Keratinocyte (primary cell): ENCODE measurements at regions not wholly inside any gene's neighbourhood (a gene's known extent, or its start where the extent isn't known, plus 50 kb on each side); places are given as distances from the start of the nearest gene placed in this dataset.

Experiments used
- DNase-seq: peaks from one replicate; pipeline ENCODE4 v3.0.0-alpha.2; 2011; ENCODE audit warnings: low read depth, missing footprints, low spot score
- FAIRE-seq: peaks from 2 replicates; lab custom pipeline; 2011; peaks lifted over from hg19 to GRCh38; lab: Jason Lieb, UNC
- H2AFZ ChIP-seq: 2 replicates; pipeline ENCODE4 v1.6.0; 2012; ENCODE audit warnings: low read length, control low read depth, inconsistent platforms; ENCODE audit not compliant: control insufficient read depth
- H3K27ac ChIP-seq: 2 replicates; pipeline ENCODE4 v1.5.1; 2011; ENCODE audit warnings: low read length; ENCODE audit not compliant: control insufficient read depth, insufficient read depth
- H3K27me3 ChIP-seq: 3 replicates; pipeline ENCODE4 v1.6.0; 2011; ENCODE audit warnings: low read length; ENCODE audit not compliant: control insufficient read depth, insufficient read depth; ENCODE audit errors: extremely low read depth
- H3K36me3 ChIP-seq, 2 experiments: 2 replicates in 1 of 2; 3 replicates in 1 of 2; pipeline ENCODE4 v1.5.1; 2011; ENCODE audit warnings: low read length in 2 of 2, mild to moderate bottlenecking in 1 of 2; ENCODE audit not compliant: control insufficient read depth in 2 of 2, insufficient read depth in 2 of 2; ENCODE audit errors: extremely low read depth in 1 of 2
- H3K4me1 ChIP-seq: 3 replicates; pipeline ENCODE4 v1.5.1; 2011; ENCODE audit warnings: low read length; ENCODE audit not compliant: control insufficient read depth, insufficient read depth; ENCODE audit errors: extremely low read depth
- H3K4me2 ChIP-seq: 3 replicates; pipeline ENCODE4 v1.6.0; 2011; ENCODE audit warnings: low read depth, low read length; ENCODE audit not compliant: control insufficient read depth, insufficient read depth; ENCODE audit errors: extremely low read depth
- H3K4me3 ChIP-seq, 3 experiments: fragments of 200-600 bp in 1 of 3; sonication (generic) in 1 of 3; 2 replicates in 2 of 3; 3 replicates in 1 of 3; pipeline ENCODE4 v1.5.1; 2011 to 2016; ENCODE audit warnings: low read length in 3 of 3, mild to moderate bottlenecking in 3 of 3, control low read depth in 2 of 3, inconsistent platforms in 1 of 3, low read depth in 1 of 3, mixed read lengths in 1 of 3, mixed run types in 1 of 3, moderate library complexity in 1 of 3; ENCODE audit not compliant: control insufficient read depth in 2 of 3, insufficient read depth in 2 of 3; ENCODE audit errors: extremely low read depth in 1 of 3
- H3K79me2 ChIP-seq: 2 replicates; pipeline ENCODE4 v1.6.0; 2012; ENCODE audit warnings: low read length; ENCODE audit not compliant: control insufficient read depth, insufficient read depth
- H3K9ac ChIP-seq: 3 replicates; pipeline ENCODE4 v1.6.0; 2011; ENCODE audit warnings: low read length; ENCODE audit not compliant: control insufficient read depth, insufficient read depth; ENCODE audit errors: extremely low read depth
- H3K9me1 ChIP-seq: 3 replicates; pipeline ENCODE4 v1.6.0; 2011; ENCODE audit warnings: low read length; ENCODE audit not compliant: control insufficient read depth, insufficient read depth; ENCODE audit errors: extremely low read depth
- H3K9me3 ChIP-seq: 2 replicates; pipeline ENCODE4 v1.5.1; 2012; ENCODE audit warnings: low read depth, low read length; ENCODE audit not compliant: control insufficient read depth
- H4K20me1 ChIP-seq: 3 replicates; pipeline ENCODE4 v1.6.0; 2011; ENCODE audit warnings: low read length; ENCODE audit not compliant: control insufficient read depth, insufficient read depth; ENCODE audit errors: extremely low read depth
- EZH2 ChIP-seq: IDR thresholded peaks from one replicate; pipeline ENCODE4 v1.6.1; 2012; ENCODE audit warnings: inconsistent platforms, mild to moderate bottlenecking, low read length, moderate library complexity
- dilution Hi-C: fragments of 300-500 bp; cut with MboI; formaldehyde crosslinking; loops from one replicate; pipeline ENCODE4 v1.7.0; 2020; ENCODE audit warnings: low sequenced_read_pairs; ENCODE audit not compliant: extremely low pct_ligation_motif_present
- TF ChIP-seq, protein P1 (sequence below), 3 experiments: IDR thresholded peaks in 1 of 3; conservative IDR thresholded peaks in 1 of 3; optimal IDR thresholded peaks in 1 of 3; 2 replicates in 2 of 3; 3 replicates in 1 of 3; pipeline versions ENCODE3 to v1.5.1; 2011; ENCODE audit warnings: low read length in 3 of 3, mild to moderate bottlenecking in 3 of 3, moderate library complexity in 2 of 3, control low read depth in 1 of 3, inconsistent platforms in 1 of 3; ENCODE audit not compliant: insufficient read depth in 2 of 3; ENCODE audit errors: extremely low read depth in 1 of 3

DNA sequence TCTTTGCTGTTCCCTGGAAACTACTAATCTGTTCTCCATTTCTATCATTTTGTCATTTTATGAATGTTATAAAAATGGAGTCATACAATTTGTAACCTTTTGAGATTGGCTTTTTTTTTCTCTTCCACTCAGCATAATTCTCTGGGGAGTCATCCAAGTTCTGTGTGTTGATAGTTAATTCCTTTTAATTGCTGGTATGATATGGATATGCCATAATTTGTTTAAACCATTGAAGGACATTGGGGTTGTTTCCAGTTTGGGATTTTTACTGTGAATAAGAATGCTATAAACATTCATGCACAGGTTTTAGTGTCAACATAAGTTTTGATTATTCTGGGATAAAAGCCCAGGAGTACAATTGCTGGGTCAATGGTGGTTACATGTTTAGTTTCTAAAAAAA is 279.4 kb downstream of the WNT5A start:
- DNase-seq, result no peak
- H3K27ac ChIP-seq, result no peak overlapping the region
- H2AFZ ChIP-seq, result no peak overlapping the region
- FAIRE-seq, result no peak
- H3K9ac ChIP-seq, result no peak overlapping the region
- no peaks in the 10 kb centered on the region for H3K36me3 ChIP-seq
- no peak for TF ChIP-seq EZH2
- TF ChIP-seq, protein P1, sequence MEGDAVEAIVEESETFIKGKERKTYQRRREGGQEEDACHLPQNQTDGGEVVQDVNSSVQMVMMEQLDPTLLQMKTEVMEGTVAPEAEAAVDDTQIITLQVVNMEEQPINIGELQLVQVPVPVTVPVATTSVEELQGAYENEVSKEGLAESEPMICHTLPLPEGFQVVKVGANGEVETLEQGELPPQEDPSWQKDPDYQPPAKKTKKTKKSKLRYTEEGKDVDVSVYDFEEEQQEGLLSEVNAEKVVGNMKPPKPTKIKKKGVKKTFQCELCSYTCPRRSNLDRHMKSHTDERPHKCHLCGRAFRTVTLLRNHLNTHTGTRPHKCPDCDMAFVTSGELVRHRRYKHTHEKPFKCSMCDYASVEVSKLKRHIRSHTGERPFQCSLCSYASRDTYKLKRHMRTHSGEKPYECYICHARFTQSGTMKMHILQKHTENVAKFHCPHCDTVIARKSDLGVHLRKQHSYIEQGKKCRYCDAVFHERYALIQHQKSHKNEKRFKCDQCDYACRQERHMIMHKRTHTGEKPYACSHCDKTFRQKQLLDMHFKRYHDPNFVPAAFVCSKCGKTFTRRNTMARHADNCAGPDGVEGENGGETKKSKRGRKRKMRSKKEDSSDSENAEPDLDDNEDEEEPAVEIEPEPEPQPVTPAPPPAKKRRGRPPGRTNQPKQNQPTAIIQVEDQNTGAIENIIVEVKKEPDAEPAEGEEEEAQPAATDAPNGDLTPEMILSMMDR (optimal IDR thresholded peaks at IDR 0.05 in 1 of 3, IDR thresholded peaks at IDR 0.05 in 1 of 3, conservative IDR thresholded peaks at IDR 0.05 in 1 of 3; ENCODE audit: extremely low read depth in 1 of 3, insufficient read depth in 2 of 3, low read length in 3 of 3), result no peak
- H3K9me3 ChIP-seq, result no peaks in the 10 kb centered on the region
- no peaks in the 10 kb centered on the region for H3K27me3 ChIP-seq
- H3K79me2 ChIP-seq, result no peaks in the 10 kb centered on the region
- H3K4me1 ChIP-seq, result no peaks in the 10 kb centered on the region
- H3K4me3 ChIP-seq, result no peak overlapping the region
- H3K4me2 ChIP-seq, result no peak overlapping the region
- no peaks in the 10 kb centered on the region for H4K20me1 ChIP-seq
- dilution Hi-C loops, result no loop called here
- no peaks in the 10 kb centered on the region for H3K9me1 ChIP-seq

DNA sequence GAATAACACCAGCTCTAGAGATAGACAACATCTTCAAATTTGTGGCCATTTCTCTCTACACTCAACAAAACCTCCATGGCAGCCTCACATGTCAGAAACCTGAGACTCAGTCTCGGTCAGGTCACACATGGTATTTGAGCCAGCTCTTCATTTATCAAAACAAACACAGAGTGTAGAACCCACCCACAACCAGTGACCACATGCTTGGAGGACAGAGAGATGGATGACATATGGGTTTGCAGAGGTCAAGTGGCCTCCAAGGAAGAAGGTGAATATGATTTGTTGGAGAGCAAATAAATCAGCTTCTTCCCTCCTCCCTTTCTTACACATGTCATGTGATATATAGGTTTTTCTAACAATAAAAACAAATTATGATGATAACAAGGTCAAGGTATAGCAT is 278.1 kb upstream of the LRTM1 start:
- H2AFZ ChIP-seq, result no peak overlapping the region
- no peak overlapping the region for H3K9ac ChIP-seq
- H3K4me3 ChIP-seq, result no peak overlapping the region
- no peaks in the 10 kb centered on the region for H3K9me3 ChIP-seq
- H3K27me3 ChIP-seq, result no peaks in the 10 kb centered on the region
- no peak for TF ChIP-seq EZH2
- TF ChIP-seq, protein P1 (optimal IDR thresholded peaks at IDR 0.05 in 1 of 3, IDR thresholded peaks at IDR 0.05 in 1 of 3, conservative IDR thresholded peaks at IDR 0.05 in 1 of 3; ENCODE audit: extremely low read depth in 1 of 3, insufficient read depth in 2 of 3, low read length in 3 of 3), result no peak
- H3K27ac ChIP-seq, result no peak overlapping the region
- H3K79me2 ChIP-seq, result no peaks in the 10 kb centered on the region
- no peak for FAIRE-seq
- H3K4me1 ChIP-seq, result no peaks in the 10 kb centered on the region
- no peak overlapping the region for H3K4me2 ChIP-seq
- H3K9me1 ChIP-seq, result no peaks in the 10 kb centered on the region
- no peak for DNase-seq
- dilution Hi-C loops, result no loop called here
- no peaks in the 10 kb centered on the region for H3K36me3 ChIP-seq
- no peaks in the 10 kb centered on the region for H4K20me1 ChIP-seq
